H1 (cell line): ENCODE measurements at regions not wholly inside any gene's neighbourhood (a gene's known extent, or its start where the extent isn't known, plus 50 kb on each side); places are given as distances from the start of the nearest gene placed in this dataset.

Source experiments
- CTCF ChIA-PET: fragments of 300-600 bp; sonication (Branson Sonifier 250); formaldehyde crosslinking; loops from one replicate; lab custom pipeline; 2021; ENCODE audit not compliant: partially characterized antibody; lab: Charles Lee
- POLR2A ChIA-PET: fragments of 300-600 bp; sonication (Branson Sonifier 250); formaldehyde crosslinking; loops from one replicate; lab custom pipeline; 2021; ENCODE audit warnings: inconsistent platforms; ENCODE audit not compliant: partially characterized antibody; lab: Charles Lee
- DNase-seq, 2 experiments: peaks; one replicate each; pipeline versions ENCODE4 v3.0.0 to v3.0.0-alpha.2; 2010 to 2022; ENCODE audit warnings: low spot score in 2 of 2, low read depth in 1 of 2, mixed read lengths in 1 of 2
- FAIRE-seq: peaks from 2 replicates; lab custom pipeline; 2011; peaks lifted over from hg19 to GRCh38; lab: Jason Lieb, UNC
- H2AFZ ChIP-seq: 2 replicates; pipeline ENCODE4 v1.8.1; 2012; ENCODE audit warnings: low read length, inconsistent platforms
- H2AK5ac ChIP-seq: 2 replicates; pipeline ENCODE4 v1.6.1; 2013; ENCODE audit warnings: low read depth, low read length
- H2BK120ac ChIP-seq: replicated peaks from 2 replicates; pipeline ENCODE3; 2013; ENCODE audit warnings: low read depth, low read length, inconsistent platforms
- H2BK12ac ChIP-seq: 2 replicates; pipeline ENCODE4 v1.6.1; 2013; ENCODE audit warnings: low read depth, low read length
- H2BK15ac ChIP-seq: 2 replicates; pipeline ENCODE4 v1.6.1; 2013; ENCODE audit warnings: low read length
- H2BK20ac ChIP-seq: 2 replicates; pipeline ENCODE4 v1.6.1; 2013; ENCODE audit warnings: low read length
- H2BK5ac ChIP-seq: 2 replicates; pipeline ENCODE4 v1.6.1; 2013; ENCODE audit warnings: low read depth, low read length
- H3K14ac ChIP-seq: 2 replicates; pipeline ENCODE4 v1.6.1; 2013; ENCODE audit warnings: inconsistent platforms; ENCODE audit not compliant: insufficient read length
- H3K18ac ChIP-seq: 2 replicates; pipeline ENCODE4 v1.6.1; 2013; ENCODE audit warnings: low read length; ENCODE audit errors: extremely low read depth
- H3K23ac ChIP-seq: 2 replicates; pipeline ENCODE4 v1.6.1; 2013; ENCODE audit warnings: inconsistent platforms; ENCODE audit not compliant: insufficient read length
- H3K23me2 ChIP-seq: 2 replicates; pipeline ENCODE4 v1.6.1; 2013; ENCODE audit warnings: low read depth, low read length
- H3K27ac ChIP-seq: 2 replicates; pipeline ENCODE4 v1.6.1; 2011; ENCODE audit warnings: low read depth, low read length, inconsistent platforms
- H3K27me3 ChIP-seq, 4 experiments: replicated peaks in 1 of 4; 1 replicate in 1 of 4; 2 replicates in 3 of 4; pipeline versions ENCODE4 v1.6.1 to v1.8.1; 2011 to 2013; ENCODE audit warnings: low read length in 3 of 4, mild to moderate bottlenecking in 3 of 4, inconsistent platforms in 2 of 4, mixed read lengths in 2 of 4, moderate library complexity in 1 of 4; ENCODE audit not compliant: control insufficient read depth in 3 of 4, insufficient read depth in 3 of 4; ENCODE audit errors: extremely low read depth in 1 of 4
- H3K36me3 ChIP-seq, 4 experiments: 2 replicates each; pipeline versions ENCODE4 v1.6.1 to v1.8.1; 2011 to 2013; ENCODE audit warnings: mild to moderate bottlenecking in 4 of 4, low read length in 3 of 4, moderate library complexity in 2 of 4, control low read depth in 1 of 4, inconsistent platforms in 1 of 4; ENCODE audit not compliant: insufficient read depth in 4 of 4, control insufficient read depth in 2 of 4
- H3K4ac ChIP-seq: replicated peaks from 2 replicates; pipeline ENCODE3; 2013; ENCODE audit warnings: low read length, low read depth, mixed read lengths, inconsistent platforms; ENCODE audit not compliant: insufficient read length
- H3K4me1 ChIP-seq, 4 experiments: replicated peaks in 1 of 4; 1 replicate in 1 of 4; 2 replicates in 3 of 4; pipeline versions ENCODE4 v1.6.1 to v1.8.1; 2011 to 2013; ENCODE audit warnings: low read length in 3 of 4, inconsistent platforms in 2 of 4, mixed read lengths in 1 of 4; ENCODE audit not compliant: insufficient read depth in 4 of 4, control insufficient read depth in 3 of 4
- H3K4me2 ChIP-seq, 2 experiments: 2 replicates each; pipeline versions ENCODE4 v1.6.1 to v1.8.1; 2011 to 2013; ENCODE audit warnings: low read depth in 2 of 2, low read length in 2 of 2, control low read depth in 1 of 2, inconsistent platforms in 1 of 2, mild to moderate bottlenecking in 1 of 2; ENCODE audit not compliant: insufficient read depth in 1 of 2
- H3K4me3 ChIP-seq, 4 experiments: fragments of 200-600, 300-600 bp in 1 of 4; sonication (generic), shearing (Covaris generic), sonication (Bioruptor Twin) in 1 of 4; 2 replicates each; pipeline versions ENCODE4 v1.5.1 to v1.8.1; 2011 to 2016; ENCODE audit warnings: low read length in 4 of 4, low read depth in 3 of 4, control low read depth in 2 of 4, inconsistent platforms in 2 of 4, mild to moderate bottlenecking in 2 of 4, mixed read lengths in 1 of 4, moderate library complexity in 1 of 4; ENCODE audit not compliant: insufficient read depth in 2 of 4; ENCODE audit errors: extremely low read depth in 1 of 4
- H3K56ac ChIP-seq: replicated peaks from 2 replicates; pipeline ENCODE3; 2013; ENCODE audit warnings: low read depth, mild to moderate bottlenecking, mixed read lengths, low read length, inconsistent platforms; ENCODE audit not compliant: insufficient read length
- H3K79me1 ChIP-seq: 2 replicates; pipeline ENCODE4 v1.6.1; 2013; ENCODE audit warnings: low read depth, low read length, control low read depth
- H3K79me2 ChIP-seq, 2 experiments: 2 replicates each; pipeline versions ENCODE4 v1.6.1 to v1.8.1; 2012 to 2013; ENCODE audit warnings: low read length in 2 of 2, mild to moderate bottlenecking in 2 of 2, inconsistent platforms in 1 of 2; ENCODE audit not compliant: insufficient read depth in 2 of 2, control insufficient read depth in 1 of 2
- H3K9ac ChIP-seq, 4 experiments: replicated peaks in 1 of 4; 1 replicate in 1 of 4; 2 replicates in 3 of 4; pipeline versions ENCODE4 v1.6.1 to v1.8.1; 2011 to 2013; ENCODE audit warnings: low read depth in 3 of 4, low read length in 3 of 4, control low read depth in 2 of 4, mild to moderate bottlenecking in 2 of 4, moderate library complexity in 2 of 4, inconsistent platforms in 1 of 4; ENCODE audit errors: extremely low read depth in 1 of 4
- H3K9me3 ChIP-seq, 2 experiments: 2 replicates each; pipeline versions ENCODE4 v1.6.1 to v1.8.1; 2012 to 2013; ENCODE audit warnings: mild to moderate bottlenecking in 2 of 2, moderate library complexity in 2 of 2, control low read depth in 1 of 2, inconsistent platforms in 1 of 2, low read depth in 1 of 2, low read length in 1 of 2, mixed read lengths in 1 of 2; ENCODE audit not compliant: insufficient read depth in 2 of 2
- H4K20me1 ChIP-seq, 2 experiments: replicated peaks in 1 of 2; 2 replicates each; pipeline versions ENCODE3 to v1.8.1; 2011 to 2013; ENCODE audit warnings: inconsistent platforms in 2 of 2, low read length in 2 of 2, mild to moderate bottlenecking in 1 of 2; ENCODE audit not compliant: insufficient read depth in 2 of 2, control insufficient read depth in 1 of 2
- H4K5ac ChIP-seq: 2 replicates; pipeline ENCODE4 v1.6.1; 2013; ENCODE audit warnings: low read length, low read depth, mixed read lengths, inconsistent platforms; ENCODE audit not compliant: insufficient read length
- H4K8ac ChIP-seq: 2 replicates; pipeline ENCODE4 v1.8.0; 2013; ENCODE audit warnings: mild to moderate bottlenecking, moderate library complexity, low read length, inconsistent platforms; ENCODE audit not compliant: insufficient read depth; ENCODE audit errors: extremely low read depth
- H4K91ac ChIP-seq: replicated peaks from 2 replicates; pipeline ENCODE3; 2013; ENCODE audit warnings: low read length, mixed read lengths, inconsistent platforms; ENCODE audit not compliant: insufficient read length
- BCL11A ChIP-seq, 2 experiments: IDR thresholded peaks; one replicate each; pipeline ENCODE4 v1.6.1; 2011; ENCODE audit warnings: low read depth in 2 of 2, low read length in 2 of 2, mild to moderate bottlenecking in 2 of 2
- JUN ChIP-seq: IDR thresholded peaks from 2 replicates; pipeline ENCODE4 v1.6.1; 2011; ENCODE audit warnings: low read depth, mild to moderate bottlenecking, improper control_type of control experiment, low read length
- NANOG ChIP-seq: IDR thresholded peaks from 2 replicates; pipeline ENCODE4 v1.6.1; 2011; ENCODE audit warnings: low read length, low read depth, mild to moderate bottlenecking, inconsistent platforms; ENCODE audit not compliant: insufficient read depth, poor library complexity, severe bottlenecking
- RFX5 ChIP-seq: IDR thresholded peaks from 2 replicates; pipeline ENCODE4 v1.6.1; 2011; ENCODE audit warnings: low read depth, low read length, improper control_type of control experiment, borderline replicate concordance
- SP2 ChIP-seq: IDR thresholded peaks from 2 replicates; pipeline ENCODE4 v1.6.1; 2012; ENCODE audit warnings: mild to moderate bottlenecking, low read length, inconsistent platforms
- SUZ12 ChIP-seq: fragments of 200-600 bp; sonication (generic); IDR thresholded peaks from 2 replicates; pipeline ENCODE4 v1.6.1; 2012; ENCODE audit warnings: mild to moderate bottlenecking, inconsistent platforms, low read length, moderate library complexity, mixed read lengths
- YY1 ChIP-seq: IDR thresholded peaks from 2 replicates; pipeline ENCODE4 v1.6.1; 2011; ENCODE audit warnings: low read depth, mild to moderate bottlenecking, low read length
- WGBS, 2 experiments: shearing (Covaris generic) in 1 of 2; methylation state at CpG; one replicate each; pipeline versions ENCODE4 v1.1.6 to v1.1.7; 2013 to 2015; ENCODE audit warnings: low lambda C conversion rate in 2 of 2, mixed read lengths in 2 of 2, inconsistent platforms in 1 of 2, low coverage in 1 of 2, missing lambda C conversion rate in 1 of 2; ENCODE audit not compliant: insufficient replicate concordance in 2 of 2, insufficient coverage in 1 of 2, insufficient read length in 1 of 2; ENCODE audit errors: extremely low coverage in 1 of 2, missing lambda C conversion rate in 1 of 2; 5-methylcytosine and 5-hydroxymethylcytosine counted together

DNA sequence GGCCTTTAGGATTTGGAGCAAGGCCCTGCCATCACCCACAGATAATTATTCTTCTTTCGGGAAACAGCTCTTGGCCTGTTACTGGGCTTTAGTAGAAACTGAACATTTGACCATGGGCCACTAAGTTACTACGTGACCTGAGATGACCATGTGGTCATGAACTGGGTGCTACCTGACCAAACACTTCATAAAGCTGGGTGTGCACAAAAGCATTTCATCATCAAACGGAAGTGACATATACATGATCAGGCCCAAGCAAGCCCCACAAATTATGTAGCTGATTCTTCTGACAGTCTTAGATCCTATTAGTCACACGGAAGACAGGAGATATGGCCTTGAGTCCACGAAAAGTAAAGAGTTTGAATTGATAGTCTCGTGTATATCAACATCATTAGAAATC, 130.9 kb upstream of the FBN2 start:
- no peak for FAIRE-seq
- H3K56ac ChIP-seq, result no peak overlapping the region
- 92% methylated on average over 6 of the region's 6 CpGs; no CpG with 5 or more reads in 1 of the 2 experiments for WGBS, 2 experiments

More for the DNA sequence above, 130.9 kb upstream of the FBN2 start:
- no peak overlapping the region for H3K4me3 ChIP-seq
- H3K79me1 ChIP-seq, result no peaks in the 10 kb centered on the region
- no peaks in the 10 kb centered on the region for H3K27me3 ChIP-seq
- no peak overlapping the region for H2BK120ac ChIP-seq
- CTCF ChIA-PET, result interaction anchor here (2.0 kb wide), 2 partner anchors 10 to 13 kb away, joined by 5 to 8 read pairs; no protein-coding TSS in a partner anchor
- no peaks in the 10 kb centered on the region for H4K20me1 ChIP-seq
- no peak overlapping the region for H2BK12ac ChIP-seq
- no peak overlapping the region for H4K8ac ChIP-seq
- no peak overlapping the region for H3K9ac ChIP-seq
- TF ChIP-seq SP2 (no peak), RFX5 (no peak), JUN (no peak), YY1 (no peak), SUZ12 (no peak), NANOG (no peak), BCL11A (IDR thresholded peaks at IDR 0.05; ENCODE audit: low read depth in 2 of 2, low read length in 2 of 2) (no peak)
- TF ChIP-seq, all 59 proteins: peak for 0
- Histone ChIP-seq H3K4me1 (peaks cover 0 to under 1% (median 0%) of the 10 kb centered on the region in 4 experiments; a peak in 3 of 7 replicates), H3K79me2 (no peaks in the 10 kb centered on the region), H3K14ac (no peak overlapping the region), H3K4me2 (no peak overlapping the region), H2BK15ac (no peak overlapping the region), H3K27ac (no peak overlapping the region), H2AFZ (no peak overlapping the region), H4K91ac (no peak overlapping the region), H3K9me3 (no peaks in the 10 kb centered on the region), H2BK5ac (no peak overlapping the region), H3K4ac (no peak overlapping the region), H2AK5ac (no peak overlapping the region), H3K23ac (no peak overlapping the region), H4K5ac (no peak overlapping the region), H3K36me3 (no peaks in the 10 kb centered on the region), H3K23me2 (no peaks in the 10 kb centered on the region), H2BK20ac (no peak overlapping the region), H3K18ac (no peak overlapping the region)
- DNase-seq, result no peak
- POLR2A ChIA-PET, result interaction anchor here (1.0 kb wide), 1 partner anchor 26 kb away, joined by 4 read pairs; no protein-coding TSS in a partner anchor
